ENCODE measurements at regions not wholly inside any gene's neighbourhood (a gene's known extent, or its start where the extent isn't known, plus 50 kb on each side); places are given as distances from the start of the nearest gene placed in this dataset.

DNA sequence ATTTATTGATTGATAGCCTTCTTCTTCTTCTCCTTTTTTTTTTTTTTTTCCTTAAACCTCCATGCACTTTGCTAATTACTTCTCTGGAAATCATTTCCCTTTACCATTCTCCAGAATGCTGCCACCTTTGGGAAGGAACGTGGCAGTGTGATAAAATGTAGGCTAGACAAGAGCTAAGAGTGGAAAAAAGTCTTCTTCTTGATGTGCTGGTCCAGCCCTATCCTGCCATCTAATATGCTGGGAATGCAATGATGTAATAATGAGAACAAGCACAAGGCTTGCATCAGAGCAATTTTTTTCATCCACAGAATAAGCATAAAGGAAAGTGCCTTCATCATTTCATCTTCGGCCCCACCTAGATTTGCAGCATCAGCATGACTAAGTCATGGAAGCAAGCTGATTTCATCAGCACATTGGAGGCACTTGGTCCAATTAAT lies 128.7 kb upstream of the ZFHX3 start:
- H3K9me3 Mint-ChIP-seq: no peaks in the 10 kb centered on the region
- no peak overlapping the region for H3K27ac Mint-ChIP-seq
- ATAC-seq (no peak), DNase-seq (no peak)
- H3K27me3 Mint-ChIP-seq: no peaks in the 10 kb centered on the region
- H3K4me1 Mint-ChIP-seq: no peaks in the 10 kb centered on the region
- no peak overlapping the region for H3K4me3 Mint-ChIP-seq

- Mint-ChIP-seq H3K9me3 (no peaks in the 10 kb centered on the region), H3K4me1 (no peaks in the 10 kb centered on the region), H3K27ac (no peak overlapping the region), H3K4me3 (no peak overlapping the region), H3K27me3 (no peaks in the 10 kb centered on the region)
- DNase-seq: no peak
- no peak for ATAC-seq
Measured at GRCh38 chr16:73172973-73173709, 125.2 kb upstream of the ZFHX3 start.

GRCh38 chr16:73172241-73172972 lies 124.5 kb upstream of the ZFHX3 start:
- no peak overlapping the region for H3K4me3 Mint-ChIP-seq
- H3K9me3 Mint-ChIP-seq: no peaks in the 10 kb centered on the region
- DNase-seq: no peak
- no peak overlapping the region for H3K27ac Mint-ChIP-seq
- no peaks in the 10 kb centered on the region for H3K4me1 Mint-ChIP-seq
- no peaks in the 10 kb centered on the region for H3K27me3 Mint-ChIP-seq
- no peak for ATAC-seq

DNA sequence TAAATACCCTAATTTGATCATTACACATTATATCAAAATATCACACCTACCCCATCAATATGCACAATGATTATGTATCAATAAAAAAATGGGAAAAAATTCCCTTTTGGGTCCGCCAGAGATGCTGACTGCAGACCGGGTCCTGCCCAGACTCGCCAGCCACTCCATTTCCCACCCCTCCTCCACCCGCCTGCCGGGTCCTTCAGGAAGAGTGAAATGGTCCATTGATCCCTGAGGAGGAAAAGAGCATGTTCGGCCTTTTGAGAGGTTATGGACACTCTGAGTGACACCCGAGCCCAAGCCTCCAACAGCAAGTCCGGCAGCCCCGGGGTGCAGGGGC lies 123.9 kb upstream of the ZFHX3 start:
- H3K27ac Mint-ChIP-seq: no peak overlapping the region
- DNase-seq (no peak), ATAC-seq (no peak)
- H3K4me3 Mint-ChIP-seq: no peak overlapping the region
- peaks cover 1% of the 10 kb centered on the region for H3K4me1 Mint-ChIP-seq
- H3K27me3 Mint-ChIP-seq: no peaks in the 10 kb centered on the region
- H3K9me3 Mint-ChIP-seq: no peaks in the 10 kb centered on the region

- Mint-ChIP-seq H3K4me1 (peaks cover 6% of the 10 kb centered on the region), H3K27ac (no peak overlapping the region), H3K4me3 (no peak overlapping the region), H3K9me3 (no peaks in the 10 kb centered on the region), H3K27me3 (no peaks in the 10 kb centered on the region)
- no peak for ATAC-seq
- DNase-seq: no peak
Measured at GRCh38 chr16:73171380-73171779, 123.5 kb upstream of the ZFHX3 start.

- H3K4me3 Mint-ChIP-seq: no peak overlapping the region
- no peaks in the 10 kb centered on the region for H3K9me3 Mint-ChIP-seq
- no peaks in the 10 kb centered on the region for H3K27me3 Mint-ChIP-seq
- peaks cover 10% of the 10 kb centered on the region for H3K4me1 Mint-ChIP-seq
- no peak for ATAC-seq
- DNase-seq: no peak
- no peak overlapping the region for H3K27ac Mint-ChIP-seq
Measured at GRCh38 chr16:73170612-73171038, 122.7 kb upstream of the ZFHX3 start.

GRCh38 chr16:73166947-73167550 lies 119.1 kb upstream of the ZFHX3 start:
- ATAC-seq (no peak), DNase-seq (no peak)
- H3K9me3 Mint-ChIP-seq: no peaks in the 10 kb centered on the region
- H3K4me3 Mint-ChIP-seq: no peak overlapping the region
- no peaks in the 10 kb centered on the region for H3K27me3 Mint-ChIP-seq
- H3K27ac Mint-ChIP-seq: no peak overlapping the region
- H3K4me1 Mint-ChIP-seq: peaks cover 10% of the 10 kb centered on the region

DNA sequence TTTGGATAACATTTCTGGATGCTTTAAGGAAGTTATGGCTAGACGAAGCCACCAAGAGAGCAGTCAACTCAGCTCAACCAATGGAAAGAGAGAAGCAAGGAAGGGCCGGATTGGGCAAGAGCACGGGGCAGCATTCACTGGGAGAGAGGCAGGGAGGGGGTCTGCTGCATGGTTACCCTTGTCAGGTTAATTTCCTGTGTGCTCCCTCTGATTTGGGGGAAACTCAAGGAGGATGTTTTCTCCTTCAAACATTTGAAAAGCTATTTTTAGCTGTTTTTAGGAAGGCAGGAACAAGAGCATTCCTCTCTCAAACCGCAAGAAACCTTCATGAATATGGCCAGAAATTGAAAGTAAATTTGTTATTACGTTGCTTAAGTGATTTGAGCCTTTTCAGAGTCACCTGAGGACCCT lies 118.5 kb upstream of the ZFHX3 start:
- H3K4me3 Mint-ChIP-seq: peak overlapping the region; percentile 1 to 13

DNA sequence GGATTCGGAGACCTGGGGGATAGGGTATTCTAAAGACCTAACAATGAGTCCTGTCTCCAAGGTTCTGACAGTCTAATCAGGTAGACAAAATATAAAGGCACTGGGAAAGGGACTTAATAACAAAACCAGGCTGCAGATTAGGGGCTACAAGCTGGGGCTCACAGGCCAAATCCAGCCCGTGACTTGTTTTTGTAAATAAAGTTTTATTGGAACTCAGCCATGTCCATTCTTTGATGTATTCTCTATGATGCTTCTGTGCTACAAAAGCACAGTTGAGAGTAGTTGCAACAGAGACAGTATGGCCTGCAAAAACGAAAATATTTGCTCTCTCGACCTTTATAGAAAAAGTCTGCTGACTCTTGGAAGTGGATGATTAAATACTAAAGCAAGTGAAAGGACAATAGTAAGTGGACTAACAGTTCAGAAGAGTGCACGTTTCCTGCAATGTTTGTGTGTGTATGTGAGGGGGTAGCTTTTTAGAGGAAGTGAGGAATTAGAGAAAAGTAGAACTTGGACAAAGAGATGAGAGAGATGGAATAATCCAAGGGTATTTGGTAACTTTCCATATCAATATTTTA lies 115.4 kb upstream of the ZFHX3 start:
- DNase-seq (no peak), ATAC-seq (no peak)
- Mint-ChIP-seq H3K4me1 (peaks cover 10% of the 10 kb centered on the region), H3K27me3 (no peaks in the 10 kb centered on the region), H3K4me3 (no peak overlapping the region), H3K27ac (no peak overlapping the region), H3K9me3 (no peaks in the 10 kb centered on the region)

More for the DNA sequence above, 118.5 kb upstream of the ZFHX3 start:
- Mint-ChIP-seq H3K27me3 (no peaks in the 10 kb centered on the region), H3K4me1 (peaks cover 10% of the 10 kb centered on the region), H3K27ac (no peak overlapping the region), H3K9me3 (no peaks in the 10 kb centered on the region)
- DNase-seq (no peak), ATAC-seq (no peak)

DNA sequence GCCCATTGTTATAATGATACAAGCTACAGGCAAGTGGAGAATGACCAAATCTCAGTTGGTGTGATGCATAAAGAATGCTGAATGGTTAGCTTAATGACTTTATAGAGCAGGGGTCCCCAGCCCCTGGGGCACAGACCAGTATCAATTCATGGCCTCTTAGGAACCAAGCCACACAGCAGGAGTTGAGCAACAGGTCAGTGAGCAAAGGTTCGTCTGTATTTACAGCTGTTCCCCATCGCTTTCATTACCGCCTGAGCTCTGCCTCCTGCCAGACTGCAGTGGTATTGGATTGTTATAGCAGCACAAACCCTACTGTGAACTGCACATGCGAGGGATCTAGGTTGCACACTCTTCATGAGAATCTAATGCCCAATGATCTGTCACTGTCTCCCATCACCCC lies 114.0 kb upstream of the ZFHX3 start:
- ATAC-seq: no peak

DNA sequence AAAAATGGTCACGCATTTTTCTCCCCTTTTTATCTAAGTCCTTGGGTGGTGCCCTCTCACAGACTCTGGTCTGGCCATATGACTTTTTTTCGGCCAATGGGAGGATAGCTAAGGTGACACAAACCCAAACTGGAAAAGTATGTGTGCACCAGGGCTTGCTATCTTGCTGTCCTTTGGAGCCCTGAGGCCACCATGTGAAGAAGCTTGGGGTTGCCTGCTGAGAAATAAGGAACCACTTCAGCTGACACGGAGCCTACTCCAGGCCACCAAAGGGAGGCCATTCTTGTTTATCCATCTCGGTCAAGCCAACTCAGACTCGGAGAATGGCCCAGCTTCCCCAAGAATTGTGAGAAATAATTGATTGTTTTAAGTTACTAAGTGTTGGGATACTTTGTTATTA lies 111.4 kb upstream of the ZFHX3 start:
- DNase-seq (no peak), ATAC-seq (no peak)
- peaks cover 4% of the 10 kb centered on the region for H3K27me3 Mint-ChIP-seq
- H3K4me3 Mint-ChIP-seq: no peak overlapping the region
- H3K9me3 Mint-ChIP-seq: peaks cover 0 to 2% of the 10 kb centered on the region in 2 donors
- H3K4me1 Mint-ChIP-seq: no peaks in the 10 kb centered on the region
- no peak overlapping the region for H3K27ac Mint-ChIP-seq

More for the DNA sequence above, 114.0 kb upstream of the ZFHX3 start:
- Mint-ChIP-seq H3K4me3 (no peak overlapping the region), H3K27me3 (no peaks in the 10 kb centered on the region), H3K4me1 (peaks cover 10% of the 10 kb centered on the region), H3K9me3 (no peaks in the 10 kb centered on the region), H3K27ac (no peak overlapping the region)
- no peak for DNase-seq

DNA sequence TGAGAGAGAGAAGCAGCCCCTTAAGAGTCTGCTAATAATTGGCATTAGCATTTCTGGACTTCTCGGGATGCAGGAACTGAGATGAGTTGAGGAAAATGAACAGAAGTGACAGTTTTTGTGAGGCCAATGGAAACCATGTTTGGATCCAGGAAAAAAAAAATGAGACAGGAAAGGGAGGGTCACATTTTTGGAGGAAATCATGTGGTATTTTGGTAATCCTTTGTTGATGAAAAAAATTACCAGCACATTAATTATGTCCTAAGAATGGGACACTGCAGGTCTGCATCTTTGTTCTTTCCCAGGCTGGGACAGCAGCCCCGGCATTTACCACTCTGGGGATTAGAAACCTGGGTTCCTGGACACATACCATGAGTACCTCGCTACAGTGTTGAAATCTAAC lies 109.9 kb upstream of the ZFHX3 start:
- DNase-seq: no peak
- H3K27me3 Mint-ChIP-seq: peaks cover 8% of the 10 kb centered on the region
- peaks cover 0 to 4% of the 10 kb centered on the region in 2 donors for H3K9me3 Mint-ChIP-seq
- no peak for ATAC-seq
- no peaks in the 10 kb centered on the region for H3K4me1 Mint-ChIP-seq
- no peak overlapping the region for H3K27ac Mint-ChIP-seq
- H3K4me3 Mint-ChIP-seq: no peak overlapping the region

DNA sequence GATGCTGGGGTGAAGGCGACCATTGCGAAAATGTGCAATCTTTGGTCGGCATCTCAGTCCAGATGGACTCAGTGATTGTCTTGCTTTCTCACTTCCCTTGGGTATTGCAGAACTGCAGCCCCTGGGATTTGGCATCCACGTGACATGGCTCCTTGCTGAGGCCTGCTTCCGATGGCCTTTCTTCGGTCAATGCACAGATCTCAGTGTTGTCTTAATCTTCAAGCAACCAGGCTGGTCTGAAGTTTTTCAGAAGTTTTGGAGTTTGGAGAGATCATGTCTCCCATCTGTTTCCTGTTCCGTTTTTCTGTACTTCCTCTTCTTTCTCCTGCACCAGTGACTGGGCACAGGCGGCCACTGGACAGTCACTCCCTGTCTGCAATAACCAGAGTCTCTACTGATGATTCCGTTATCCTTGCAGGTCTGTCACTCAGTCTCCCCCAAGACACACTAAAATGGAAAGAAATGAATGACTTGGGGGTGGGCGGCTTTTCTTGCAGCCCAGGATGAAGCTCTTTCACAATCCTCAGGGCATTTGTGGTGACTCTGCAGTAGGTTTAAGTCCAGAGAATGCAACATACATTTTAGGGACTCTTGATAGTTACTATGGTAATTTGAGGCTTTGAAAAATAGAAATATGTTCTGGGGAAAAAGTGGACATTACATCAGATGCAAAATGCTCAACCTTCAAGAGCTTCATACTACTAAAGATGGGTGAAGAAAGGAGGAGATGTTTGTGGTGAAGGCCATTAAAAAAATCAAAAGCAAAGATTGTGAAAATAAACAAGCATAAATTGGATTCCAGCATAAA lies 106.3 kb upstream of the ZFHX3 start:
- DNase-seq (no peak), ATAC-seq (no peak)
- Mint-ChIP-seq H3K27ac (no peak overlapping the region), H3K27me3 (peaks cover 17% of the 10 kb centered on the region), H3K4me1 (no peaks in the 10 kb centered on the region), H3K4me3 (no peak overlapping the region), H3K9me3 (peaks cover 0 to 4% of the 10 kb centered on the region in 2 donors)

DNA sequence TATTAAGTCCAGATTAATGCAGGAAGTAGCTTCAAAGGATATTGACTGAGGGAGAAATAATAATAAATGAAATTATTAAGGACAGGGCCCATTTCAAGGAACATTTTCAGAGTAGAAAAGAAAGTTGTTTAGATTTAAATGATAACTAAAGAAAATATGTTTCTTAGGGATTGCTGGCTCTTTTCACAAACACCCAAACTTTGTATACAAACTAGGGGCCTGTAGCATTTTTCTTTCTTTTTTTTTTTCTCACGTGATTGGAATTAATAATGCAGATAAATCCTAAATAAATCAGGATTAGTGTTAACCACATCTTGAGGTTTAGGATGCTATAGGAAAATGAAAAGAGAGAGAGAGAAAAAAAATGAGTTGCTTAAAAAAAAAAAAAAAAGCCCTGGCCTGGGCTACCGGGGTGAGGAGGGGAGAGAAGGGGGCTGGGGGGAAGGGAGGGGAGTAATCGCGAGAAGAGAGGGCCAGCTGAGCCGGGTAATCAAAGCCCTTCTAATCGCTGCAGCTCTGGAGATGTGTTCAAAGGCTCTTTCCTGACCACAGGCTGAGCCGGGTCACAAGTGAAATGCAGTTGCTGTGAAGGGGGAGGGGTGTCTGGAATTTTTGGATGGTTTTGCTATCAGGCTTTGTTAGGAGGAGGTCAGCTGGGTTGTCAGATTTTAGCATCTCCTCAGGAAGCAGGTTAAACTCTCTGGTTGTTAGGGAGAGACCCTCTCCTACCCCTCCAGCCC lies 104.6 kb upstream of the ZFHX3 start:
- H3K4me3 Mint-ChIP-seq: no peak overlapping the region
- H3K9me3 Mint-ChIP-seq: peaks cover 0 to 4% of the 10 kb centered on the region in 2 donors
- ATAC-seq: no peak
- H3K27ac Mint-ChIP-seq: no peak overlapping the region
- peaks cover 17% of the 10 kb centered on the region for H3K27me3 Mint-ChIP-seq
- DNase-seq: no peak
- no peaks in the 10 kb centered on the region for H3K4me1 Mint-ChIP-seq

GRCh38 chr16:73151941-73152340 lies 104.0 kb upstream of the ZFHX3 start:
- Mint-ChIP-seq H3K9me3 (peaks cover 0 to 4% of the 10 kb centered on the region in 2 donors), H3K4me1 (no peaks in the 10 kb centered on the region), H3K27ac (no peak overlapping the region), H3K4me3 (no peak overlapping the region), H3K27me3 (peaks cover 17% of the 10 kb centered on the region)
- no peak for DNase-seq
- ATAC-seq: no peak

All from stimulated activated naive CD8-positive, alpha-beta T cell treated with anti-CD3 and anti-CD28 coated beads, Interleukin-15, amount 100 ng/mL, for 72 hours (primary cell).